GM18520 (cell line): ENCODE measurements at regions not wholly inside any gene's neighbourhood (a gene's known extent, or its start where the extent isn't known, plus 50 kb on each side); places are given as distances from the start of the nearest gene placed in this dataset.
"Not testable (repeated sequence)": the region's sequence is repeated elsewhere in the genome, so short reads cannot be mapped to it uniquely, and the experiment has no call there.

ENCODE experiments used
- ATAC-seq: cut with Tn5 transposase; IDR thresholded peaks from one replicate; pipeline ENCODE4 v1.9.1; 2021; ENCODE audit not compliant: unreplicated experiment

DNA sequence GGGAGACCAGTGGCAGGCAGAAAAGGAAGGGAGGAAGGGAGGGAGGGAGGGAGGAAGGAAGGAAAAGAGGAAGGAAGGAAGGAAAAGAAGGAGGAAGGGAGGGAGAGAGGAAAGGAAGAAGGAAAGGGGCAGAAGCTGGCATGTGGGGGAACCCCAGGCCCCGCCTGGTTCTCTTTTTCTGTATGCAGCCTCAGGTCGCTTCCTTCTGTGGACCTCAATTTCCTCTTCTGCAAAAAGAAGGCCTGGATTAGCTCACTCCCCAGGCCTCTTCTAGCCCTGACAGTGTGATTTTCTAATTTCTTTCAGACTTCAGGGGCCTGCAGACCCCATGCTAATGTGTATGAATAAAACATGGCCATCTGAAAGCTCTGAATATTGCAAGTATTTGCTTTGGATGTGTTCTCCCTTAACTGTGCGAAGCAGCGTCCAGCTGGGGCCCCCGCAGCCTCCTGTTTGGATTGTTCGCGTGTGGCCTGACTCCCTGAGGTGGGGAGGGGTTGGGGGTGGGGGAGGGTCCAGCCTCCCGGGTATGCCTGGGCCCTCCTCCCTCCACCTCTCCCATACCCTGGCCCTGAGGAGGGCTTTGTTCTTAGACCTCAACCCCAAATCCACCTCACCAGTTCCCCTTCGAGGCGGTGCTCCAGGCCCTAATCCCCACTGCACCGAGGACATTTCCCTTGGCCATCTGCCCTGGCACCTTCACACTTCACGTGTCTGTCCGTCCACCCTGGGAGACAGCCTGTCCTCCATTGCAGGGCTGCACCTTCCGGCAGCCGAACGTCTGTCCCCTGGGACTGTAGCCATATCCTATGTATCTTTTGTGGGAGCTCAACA, 199.9 kb upstream of the ATP6AP2 start:
- ATAC-seq, result no peak

- ATAC-seq, result no peak
Observed at GRCh38 chrX:40377684-40378083, 203.1 kb upstream of the ATP6AP2 start.

- ATAC-seq, result no peak
Observed at GRCh38 chrX:40374486-40374885, 206.3 kb upstream of the ATP6AP2 start.

DNA sequence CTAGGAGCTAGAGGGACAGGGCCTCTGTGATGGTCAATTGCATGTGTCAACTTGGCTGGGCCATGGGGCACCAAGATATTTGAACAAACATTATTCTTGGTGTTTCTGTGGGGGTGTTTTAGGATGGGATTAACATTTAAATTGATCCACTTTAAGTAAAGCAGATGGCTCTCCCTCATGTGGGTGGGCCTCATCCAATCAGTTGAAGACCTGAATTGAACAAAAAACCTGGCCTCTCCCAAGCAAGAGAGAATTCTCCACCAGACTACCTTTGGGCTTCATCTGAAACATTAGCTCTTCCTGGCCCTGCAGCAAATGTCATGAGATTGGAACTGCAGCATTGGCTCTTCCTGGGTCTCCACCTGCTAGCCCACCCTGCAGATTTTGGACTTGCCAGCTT, 207.1 kb upstream of the ATP6AP2 start:
- ATAC-seq, result no peak

- no peak for ATAC-seq
Observed at GRCh38 chrX:40373025-40373424, 207.7 kb upstream of the ATP6AP2 start.

DNA sequence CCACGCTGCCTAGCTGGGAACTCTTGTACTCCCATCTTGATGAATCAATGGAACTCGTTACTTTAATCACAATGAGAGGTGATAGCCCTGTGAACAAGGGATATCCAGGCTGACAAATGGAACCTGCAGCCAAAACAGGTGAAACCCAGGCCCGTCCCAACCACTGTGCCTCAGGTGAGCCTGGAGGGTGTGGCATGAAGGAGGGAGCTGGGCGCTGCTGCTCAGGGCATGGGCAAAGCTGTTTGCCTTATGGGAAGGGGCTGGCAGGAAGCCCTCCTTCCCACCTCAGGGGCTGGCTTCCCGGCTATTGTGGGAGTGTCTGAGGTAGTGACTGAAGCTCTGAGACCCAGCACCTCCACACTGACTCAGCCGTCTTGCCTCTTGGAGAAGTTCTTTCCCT, 209.4 kb upstream of the ATP6AP2 start:
- ATAC-seq, result no peak

DNA sequence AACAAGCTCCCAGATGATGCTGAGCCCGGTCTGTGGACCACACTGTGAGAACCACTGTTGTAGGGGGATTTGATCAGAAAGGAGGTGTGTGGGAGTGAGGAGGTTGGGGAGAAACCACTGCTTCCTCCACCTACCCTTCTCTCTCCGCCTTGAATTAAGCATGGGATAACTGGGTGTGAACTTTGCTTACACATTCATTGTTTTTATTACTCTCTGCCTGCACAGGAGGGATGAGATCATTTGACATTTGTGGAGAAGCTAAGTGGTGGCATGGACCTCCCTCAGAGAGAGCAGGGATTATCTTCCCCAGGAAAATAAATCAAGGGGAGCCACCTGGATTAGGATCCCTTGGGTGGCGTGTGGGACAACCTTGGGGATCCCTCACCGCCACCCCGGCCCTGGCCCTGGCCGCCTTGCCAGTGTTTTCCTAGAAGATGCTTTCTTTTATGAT, 212.1 kb upstream of the ATP6AP2 start:
- ATAC-seq, result no peak

DNA sequence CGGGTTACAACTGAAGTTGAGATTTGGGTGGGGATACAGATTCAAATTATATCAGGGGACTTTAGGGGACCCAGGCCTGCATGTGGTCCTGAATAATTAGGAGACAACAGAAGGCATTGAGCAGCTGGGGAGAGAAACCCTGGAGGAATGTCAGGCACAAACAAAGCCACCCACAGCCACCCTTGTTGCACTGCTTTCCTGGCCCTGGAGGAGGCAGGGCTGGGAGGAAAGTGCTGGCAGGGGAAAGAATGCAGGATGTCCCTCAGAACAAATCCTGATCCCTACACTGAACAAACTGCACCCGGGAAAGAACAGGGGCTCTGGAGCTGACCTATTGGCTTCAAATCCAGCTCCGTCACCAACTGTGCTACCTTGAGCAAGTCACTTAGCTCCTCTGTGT, 214.1 kb upstream of the ATP6AP2 start:
- ATAC-seq, result no peak

GRCh38 chrX:40362291-40362690, 218.5 kb upstream of the ATP6AP2 start:
- ATAC-seq, result not testable (repeated sequence)

DNA sequence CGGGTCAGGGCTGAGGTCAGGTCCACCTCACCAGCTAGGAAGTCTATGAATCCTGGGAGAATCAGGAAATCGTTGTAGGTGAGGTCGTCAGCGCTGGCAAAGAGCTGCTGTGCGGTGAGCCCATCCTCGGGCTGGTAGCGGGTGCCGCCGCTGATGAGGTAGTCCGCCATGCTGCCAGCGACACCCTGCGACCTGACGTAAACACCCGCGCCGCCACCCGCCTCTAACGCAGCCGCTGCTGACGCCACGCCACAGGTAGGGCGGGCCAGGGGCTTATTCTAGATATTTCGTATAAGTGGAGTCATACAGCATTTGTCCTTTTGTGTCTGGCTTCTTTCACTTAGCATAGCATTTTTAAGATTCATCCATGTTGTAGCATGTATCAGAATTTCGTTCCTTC, 220.2 kb upstream of the ATP6AP2 start:
- no peak for ATAC-seq

DNA sequence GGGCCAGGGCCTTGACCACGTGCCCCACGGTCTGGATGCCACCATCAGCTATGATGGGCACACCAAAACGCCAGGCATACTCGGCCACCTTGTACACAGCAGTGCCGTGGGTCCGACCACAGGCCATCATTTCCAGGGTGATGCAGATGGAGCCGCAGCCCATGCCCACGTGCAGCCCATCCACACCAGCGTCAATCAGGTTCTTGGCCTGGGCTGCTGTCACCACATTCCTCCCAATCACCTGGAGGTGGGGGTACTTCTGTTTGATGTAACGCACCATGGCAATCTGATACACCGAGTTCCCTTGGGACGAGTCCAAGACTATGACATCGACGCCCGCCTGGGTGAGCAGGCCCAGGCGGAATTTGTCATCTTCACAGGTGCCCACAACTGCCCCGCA, 221.2 kb upstream of the ATP6AP2 start:
- no peak for ATAC-seq

- ATAC-seq, result no peak
Observed at GRCh38 chrX:40358994-40359393, 221.8 kb upstream of the ATP6AP2 start.

GRCh38 chrX:40349251-40349650, 231.5 kb upstream of the ATP6AP2 start:
- no peak for ATAC-seq

DNA sequence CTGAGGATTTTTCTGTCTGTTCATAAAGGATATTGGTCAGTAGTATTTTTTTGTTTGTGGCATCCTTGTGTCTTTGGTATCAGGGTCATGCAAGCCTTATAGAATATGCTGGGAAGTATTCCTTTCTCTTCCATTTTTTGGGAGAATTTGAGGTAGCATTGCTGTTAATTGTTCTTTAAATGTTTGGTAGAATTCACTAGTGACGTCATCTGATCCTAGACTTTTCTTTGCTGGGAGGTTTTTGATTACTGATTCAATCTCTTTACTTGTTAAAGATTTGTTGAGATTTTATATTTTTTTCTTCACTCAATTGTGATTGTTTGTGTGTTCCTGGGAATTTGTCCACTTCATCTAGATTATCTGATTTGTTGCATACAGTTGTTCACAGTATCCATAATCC, 234.4 kb upstream of the ATP6AP2 start:
- ATAC-seq, result no peak

- no peak for ATAC-seq
Observed at GRCh38 chrX:40343319-40343718, 237.5 kb upstream of the ATP6AP2 start.

DNA sequence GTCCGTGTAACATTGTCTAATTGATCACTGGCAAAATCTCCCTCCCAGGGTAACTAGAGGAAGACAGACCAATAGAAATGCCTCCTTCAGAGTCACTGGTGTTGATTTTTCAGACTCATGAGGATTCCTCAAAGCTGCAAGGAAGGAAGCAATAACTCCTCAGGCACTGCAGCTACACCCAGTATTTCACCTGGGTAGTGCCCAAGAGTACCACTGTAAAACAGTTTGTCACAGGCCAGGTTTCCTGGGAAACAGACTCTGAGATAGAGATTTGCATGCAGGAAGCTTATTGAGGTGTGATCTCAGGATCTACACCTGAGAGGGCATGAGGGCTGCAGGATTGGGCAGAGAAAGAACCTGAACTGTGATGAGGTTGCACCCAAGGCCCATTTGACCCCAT, 240.7 kb upstream of the ATP6AP2 start:
- no peak for ATAC-seq

GRCh38 chrX:40333344-40333743, 235.6 kb upstream of the BCOR start:
- no peak for ATAC-seq

DNA sequence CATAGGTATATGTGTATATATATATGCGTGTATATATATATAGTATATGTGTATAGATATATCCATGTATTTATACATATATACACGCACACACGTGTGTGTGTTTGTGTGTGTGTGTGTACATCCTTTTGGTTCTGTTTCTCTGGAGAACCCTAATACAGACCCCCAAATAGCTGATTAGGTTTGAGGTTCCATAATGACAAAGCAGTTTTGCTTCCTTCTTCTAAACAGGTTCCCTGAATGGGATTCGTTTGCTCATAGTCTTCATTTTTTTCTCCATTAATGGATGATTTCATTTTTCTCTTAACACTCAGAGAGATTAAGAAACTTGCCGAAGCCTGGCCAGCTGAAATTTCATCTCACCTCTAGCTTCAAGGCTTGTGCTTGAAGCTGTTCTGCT, 234.0 kb upstream of the BCOR start:
- no peak for ATAC-seq

GRCh38 chrX:40331353-40331752, 233.6 kb upstream of the BCOR start:
- no peak for ATAC-seq

- ATAC-seq, result no peak
Observed at GRCh38 chrX:40329616-40330015, 231.9 kb upstream of the BCOR start.

- ATAC-seq, result no peak
Observed at GRCh38 chrX:40327085-40327484, 229.3 kb upstream of the BCOR start.

GRCh38 chrX:40326186-40326965, 228.6 kb upstream of the BCOR start:
- ATAC-seq, result no peak
